Heart left ventricle (tissue), 16 donors: ENCODE measurements at regions not wholly inside any gene's neighbourhood (a gene's known extent, or its start where the extent isn't known, plus 50 kb on each side); places are given as distances from the start of the nearest gene placed in this dataset.
"Not testable (repeated sequence)": the region's sequence is repeated elsewhere in the genome, so short reads cannot be mapped to it uniquely, and the experiment has no call there.

ENCODE experiments used
- ATAC-seq, 4 donors: fragments of 200-7000 bp; cut with Tn5 transposase; one replicate each; pipeline ENCODE4 v1.9.1; 2020 to 2022; ENCODE audit warnings: moderate library complexity in 4 of 4, mild to moderate bottlenecking in 3 of 4, moderate number of reproducible peaks in 1 of 4
- DNase-seq, 5 donors: peaks; one replicate each; pipeline ENCODE4 v3.0.0-alpha.2; 2020
- H3K27ac ChIP-seq, 12 donors: fragments of 200-600 bp; sonication (generic) in 4 of 12; one replicate each; pipeline versions ENCODE4 v1.5.0 to v1.8.0; 2016 to 2022; ENCODE audit warnings: mild to moderate bottlenecking in 2 of 12
- H3K27me3 ChIP-seq, 9 donors: fragments of 200-600 bp; sonication (generic) in 2 of 9; one replicate each; pipeline versions ENCODE4 v1.5.1 to v1.8.0; 2016 to 2022; ENCODE audit warnings: mild to moderate bottlenecking in 3 of 9
- H3K36me3 ChIP-seq, 9 donors: fragments of 200-600 bp; sonication (generic) in 2 of 9; one replicate each; pipeline versions ENCODE4 v1.5.0 to v1.8.0; 2018 to 2022; ENCODE audit warnings: mild to moderate bottlenecking in 2 of 9
- H3K4me1 ChIP-seq, 12 donors: fragments of 200-600 bp; sonication (generic) in 4 of 12; one replicate each; pipeline versions ENCODE4 v1.5.0 to v1.8.0; 2016 to 2022; ENCODE audit warnings: mild to moderate bottlenecking in 3 of 12
- H3K4me3 ChIP-seq, 12 donors: fragments of 200-600 bp; sonication (generic) in 4 of 12; one replicate each; pipeline versions ENCODE4 v1.5.0 to v1.8.0; 2017 to 2022; ENCODE audit warnings: mild to moderate bottlenecking in 9 of 12, moderate library complexity in 4 of 12
- H3K9me3 ChIP-seq, 12 donors: fragments of 200-600 bp; sonication (generic) in 4 of 12; one replicate each; pipeline versions ENCODE4 v1.5.0 to v1.8.0; 2016 to 2022; ENCODE audit warnings: mild to moderate bottlenecking in 1 of 12
- CTCF ChIP-seq, 12 donors: fragments of 200-600 bp; sonication (generic) in 4 of 12; IDR thresholded peaks; one replicate each; pipeline versions ENCODE4 v1.5.0 to v1.8.0; 2018 to 2022; ENCODE audit warnings: antibody characterized with exemption in 12 of 12, mild to moderate bottlenecking in 5 of 12
- POLR2A ChIP-seq, 2 donors: fragments of 450-650 bp; IDR thresholded peaks; one replicate each; pipeline ENCODE4 v1.6.1; 2017; ENCODE audit warnings: antibody characterized with exemption in 2 of 2, mild to moderate bottlenecking in 2 of 2, moderate library complexity in 2 of 2
- WGBS, 4 donors: extraction: QIAGEN DNeasy Blood & Tissue Kit in 2 of 4; methylation state at CpG; one replicate each; pipeline versions ENCODE4 v1.1.5 to v1.1.7; 2013 to 2018; 5-methylcytosine and 5-hydroxymethylcytosine counted together
- intact Hi-C, 10 donors: fragments of 100-400 bp; cut with DNase I; formaldehyde crosslinking; loops; one replicate each; pipeline versions ENCODE4 v1.11.1 to v1.14.2; 2022
- donor health status: ischemic (EF 13 %, LVEDD 7.1; RV severe dilation, severe dysfunction).
- donor health status: healthy with polysubstance abuse.
- donor health status: DM: no; HTN: yes; CAD: no.
- donor health status: DM: no; HTN: no; CAD: no.
- donor health status: ischemic (EF 25% LVEDD 6.9; RV normal size, moderate dysfunction).
- donor health status: ischemic (EF 25% LVEDD 5.7; RV mildly dilated, moderate dysfunction).
- donor health status: healthy.
- donor health status: DM: yes; HTN: yes; CAD: no.
- donor health status: ischemic (EF 35%, LVEDD 5.7; RV mildly dilated, moderate dysfunction).
- donor health status: nonischemic (EF 11% LVEDD 7.7; RV severe dilation, severe dysfunction).
- donor health status: DM: yes; HTN: yes; CAD: no.
- donor health status: PGD.
- donor health status: ischemic (EF 29% LVEDD 5.4; RV normal size, mild dysfunction).
- donor health status: nonischemic (EF 23%, LVEDD 6.1; RV moderate dilation, normal function).

GRCh38 chr3:144815655-144816054 is 844.0 kb downstream of the DIPK2A start:
- intact Hi-C loops: no loop called here
- no peak for TF ChIP-seq CTCF (IDR thresholded peaks at IDR 0.05)
- Histone ChIP-seq H3K4me3 (no peak overlapping the region), H3K27me3 (no peaks in the 10 kb centered on the region), H3K27ac (no peak overlapping the region), H3K9me3 (peaks cover 0 to 3% (median 0%) of the 10 kb centered on the region in 12 donors), H3K36me3 (no peaks in the 10 kb centered on the region), H3K4me1 (no peaks in the 10 kb centered on the region)
- WGBS, 4 donors: 59 to 81% (median 61%) methylated on average over 3 of the region's 3 CpGs
- ATAC-seq (no peak), DNase-seq (no peak)

- no peaks in the 10 kb centered on the region for H3K4me1 ChIP-seq
- ATAC-seq (no peak), DNase-seq (no peak)
- H3K4me3 ChIP-seq: no peak overlapping the region
- H3K9me3 ChIP-seq: peaks cover 0 to 3% (median 0%) of the 10 kb centered on the region in 12 donors
- H3K27me3 ChIP-seq: no peaks in the 10 kb centered on the region
- H3K27ac ChIP-seq: no peak overlapping the region
- intact Hi-C loops: no loop called here
- WGBS, 4 donors: 84 to 90% (median 88%) methylated on average over 2 of the region's 2 CpGs
- TF ChIP-seq POLR2A (IDR thresholded peaks at IDR 0.05) (no peak), CTCF (IDR thresholded peaks at IDR 0.05) (no peak)
- H3K36me3 ChIP-seq: no peaks in the 10 kb centered on the region
These were observed 844.7 kb downstream of the DIPK2A start for GRCh38 chr3:144816323-144816722.

- Histone ChIP-seq H3K27ac (no peak overlapping the region), H3K4me1 (no peaks in the 10 kb centered on the region), H3K4me3 (no peak overlapping the region), H3K27me3 (no peaks in the 10 kb centered on the region), H3K36me3 (no peaks in the 10 kb centered on the region), H3K9me3 (no peaks in the 10 kb centered on the region)
- TF ChIP-seq POLR2A (IDR thresholded peaks at IDR 0.05) (no peak), CTCF (IDR thresholded peaks at IDR 0.05) (no peak)
- DNase-seq (no peak), ATAC-seq (no peak)
- intact Hi-C loops: no loop called here
These were observed 847.4 kb downstream of the DIPK2A start for GRCh38 chr3:144818973-144819372.

GRCh38 chr3:144820232-144820631 is 848.6 kb downstream of the DIPK2A start:
- H3K36me3 ChIP-seq, DNase-seq, intact Hi-C loops, H3K9me3 ChIP-seq, H3K27me3 ChIP-seq, H3K27ac ChIP-seq, H3K4me3 ChIP-seq, ATAC-seq, H3K4me1 ChIP-seq: not testable (repeated sequence)
- 66 to 76% (median 70%) methylated on average over 2 of the region's 2 CpGs for WGBS, 4 donors

- Histone ChIP-seq H3K36me3 (no peaks in the 10 kb centered on the region), H3K27ac (no peak overlapping the region), H3K9me3 (no peaks in the 10 kb centered on the region), H3K27me3 (no peaks in the 10 kb centered on the region), H3K4me1 (no peaks in the 10 kb centered on the region), H3K4me3 (no peak overlapping the region)
- ATAC-seq (no peak), DNase-seq (no peak)
- TF ChIP-seq POLR2A (IDR thresholded peaks at IDR 0.05): no peak
- no peak for TF ChIP-seq CTCF (IDR thresholded peaks at IDR 0.05)
- intact Hi-C loops: no loop called here
These were observed 849.1 kb downstream of the DIPK2A start for GRCh38 chr3:144820726-144821125.
